Smooth muscle cell (in vitro differentiated cells): ENCODE measurements at regions not wholly inside any gene's neighbourhood (a gene's known extent, or its start where the extent isn't known, plus 50 kb on each side); places are given as distances from the start of the nearest gene placed in this dataset.

Experiments
- DNase-seq: peaks from one replicate; lab custom pipeline; 2025; ENCODE audit not compliant: unreplicated experiment; lab: John Stamatoyannopoulos, UW
- H2AFZ ChIP-seq: fragments of 200-600 bp; sonication (generic); 2 replicates; pipeline ENCODE4 v1.6.0; 2016; ENCODE audit warnings: antibody characterized with exemption, low read depth, mild to moderate bottlenecking
- H3F3A ChIP-seq: fragments of 200-600 bp; sonication (generic); 2 replicates; pipeline ENCODE4 v1.6.0; 2017; ENCODE audit warnings: antibody characterized with exemption, low read depth
- H3K27ac ChIP-seq: fragments of 200-600 bp; sonication (generic); 2 replicates; pipeline ENCODE4 v1.5.1; 2016; ENCODE audit warnings: low read depth, mild to moderate bottlenecking
- H3K27me3 ChIP-seq: fragments of 200-600 bp; sonication (generic); 2 replicates; pipeline ENCODE4 v1.6.1; 2016; ENCODE audit warnings: low read depth, mild to moderate bottlenecking
- H3K36me3 ChIP-seq: fragments of 200-600 bp; sonication (generic); 2 replicates; pipeline ENCODE4 v1.5.1; 2016; ENCODE audit warnings: low read depth
- H3K4me1 ChIP-seq: fragments of 200-600 bp; sonication (generic); 2 replicates; pipeline ENCODE4 v1.5.1; 2016; ENCODE audit warnings: low read depth
- H3K4me2 ChIP-seq: fragments of 200-600 bp; sonication (generic); 2 replicates; pipeline ENCODE4 v1.6.0; 2016; ENCODE audit warnings: mild to moderate bottlenecking
- H3K4me3 ChIP-seq: fragments of 200-600 bp; sonication (generic); 2 replicates; pipeline ENCODE4 v1.5.1; 2016; ENCODE audit warnings: mild to moderate bottlenecking
- H3K79me2 ChIP-seq: fragments of 200-600 bp; sonication (generic); 2 replicates; pipeline ENCODE4 v1.6.0; 2016; ENCODE audit warnings: low read depth, mild to moderate bottlenecking
- H3K9ac ChIP-seq: fragments of 200-600 bp; sonication (generic); 2 replicates; pipeline ENCODE4 v1.6.0; 2016; ENCODE audit warnings: low read depth
- H3K9me3 ChIP-seq: fragments of 200-600 bp; sonication (generic); replicated peaks from 2 replicates; pipeline ENCODE4 v1.5.1; 2016; ENCODE audit warnings: low read depth
- H4K20me1 ChIP-seq: fragments of 200-600 bp; sonication (generic); 2 replicates; pipeline ENCODE4 v1.6.0; 2016; ENCODE audit warnings: low read depth
- WGBS: methylation state at CpG from one replicate; pipeline ENCODE4 v1.1.7; 2016; ENCODE audit warnings: low lambda C conversion rate; 5-methylcytosine and 5-hydroxymethylcytosine counted together
- TF ChIP-seq, protein P1 (sequence below): fragments of 200-600 bp; sonication (generic); IDR thresholded peaks from 2 replicates; pipeline ENCODE4 v1.5.1; 2017; ENCODE audit warnings: borderline replicate concordance, mild to moderate bottlenecking, antibody characterized with exemption; ENCODE audit not compliant: insufficient read depth, poor library complexity, severe bottlenecking

DNA sequence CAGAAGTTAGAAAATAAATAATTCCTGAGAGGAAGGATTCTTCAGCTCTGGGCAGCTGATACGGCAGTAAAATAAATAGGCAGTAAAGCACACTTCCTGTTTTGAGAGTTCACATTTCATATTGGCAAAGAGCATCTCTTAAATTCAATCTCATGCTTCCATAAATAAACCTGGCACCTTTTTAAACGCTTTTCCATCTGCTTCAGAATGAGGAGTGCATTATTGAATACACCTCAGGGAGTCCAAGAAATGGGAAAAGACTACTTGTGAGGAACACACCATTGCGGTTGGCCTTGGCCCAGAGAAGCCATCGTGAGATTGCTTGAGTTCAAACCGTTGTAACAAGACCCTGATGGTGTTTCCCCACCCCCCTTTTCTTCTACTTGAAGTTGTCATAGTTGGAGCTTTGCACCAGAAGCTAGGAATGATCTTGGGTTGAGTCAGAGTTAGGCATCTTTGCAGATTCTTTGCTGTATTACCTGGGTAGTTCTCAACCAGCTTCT lies 123.9 kb downstream of the RDH14 start:
- Histone ChIP-seq H3K36me3 (no peaks in the 10 kb centered on the region), H3K4me2 (no peak overlapping the region), H3F3A (peaks cover 3% of the 10 kb centered on the region), H3K27ac (no peak overlapping the region), H3K79me2 (no peaks in the 10 kb centered on the region), H2AFZ (peak overlapping the region; percentile 34), H3K4me1 (peaks cover 6% of the 10 kb centered on the region), H4K20me1 (no peaks in the 10 kb centered on the region), H3K4me3 (no peak overlapping the region), H3K9me3 (no peaks in the 10 kb centered on the region), H3K27me3 (no peaks in the 10 kb centered on the region), H3K9ac (no peak overlapping the region)
- 78% methylated on average over 5 of the region's 5 CpGs for WGBS
- TF ChIP-seq, protein P1, sequence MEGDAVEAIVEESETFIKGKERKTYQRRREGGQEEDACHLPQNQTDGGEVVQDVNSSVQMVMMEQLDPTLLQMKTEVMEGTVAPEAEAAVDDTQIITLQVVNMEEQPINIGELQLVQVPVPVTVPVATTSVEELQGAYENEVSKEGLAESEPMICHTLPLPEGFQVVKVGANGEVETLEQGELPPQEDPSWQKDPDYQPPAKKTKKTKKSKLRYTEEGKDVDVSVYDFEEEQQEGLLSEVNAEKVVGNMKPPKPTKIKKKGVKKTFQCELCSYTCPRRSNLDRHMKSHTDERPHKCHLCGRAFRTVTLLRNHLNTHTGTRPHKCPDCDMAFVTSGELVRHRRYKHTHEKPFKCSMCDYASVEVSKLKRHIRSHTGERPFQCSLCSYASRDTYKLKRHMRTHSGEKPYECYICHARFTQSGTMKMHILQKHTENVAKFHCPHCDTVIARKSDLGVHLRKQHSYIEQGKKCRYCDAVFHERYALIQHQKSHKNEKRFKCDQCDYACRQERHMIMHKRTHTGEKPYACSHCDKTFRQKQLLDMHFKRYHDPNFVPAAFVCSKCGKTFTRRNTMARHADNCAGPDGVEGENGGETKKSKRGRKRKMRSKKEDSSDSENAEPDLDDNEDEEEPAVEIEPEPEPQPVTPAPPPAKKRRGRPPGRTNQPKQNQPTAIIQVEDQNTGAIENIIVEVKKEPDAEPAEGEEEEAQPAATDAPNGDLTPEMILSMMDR: no peak
- no peak for DNase-seq

DNA sequence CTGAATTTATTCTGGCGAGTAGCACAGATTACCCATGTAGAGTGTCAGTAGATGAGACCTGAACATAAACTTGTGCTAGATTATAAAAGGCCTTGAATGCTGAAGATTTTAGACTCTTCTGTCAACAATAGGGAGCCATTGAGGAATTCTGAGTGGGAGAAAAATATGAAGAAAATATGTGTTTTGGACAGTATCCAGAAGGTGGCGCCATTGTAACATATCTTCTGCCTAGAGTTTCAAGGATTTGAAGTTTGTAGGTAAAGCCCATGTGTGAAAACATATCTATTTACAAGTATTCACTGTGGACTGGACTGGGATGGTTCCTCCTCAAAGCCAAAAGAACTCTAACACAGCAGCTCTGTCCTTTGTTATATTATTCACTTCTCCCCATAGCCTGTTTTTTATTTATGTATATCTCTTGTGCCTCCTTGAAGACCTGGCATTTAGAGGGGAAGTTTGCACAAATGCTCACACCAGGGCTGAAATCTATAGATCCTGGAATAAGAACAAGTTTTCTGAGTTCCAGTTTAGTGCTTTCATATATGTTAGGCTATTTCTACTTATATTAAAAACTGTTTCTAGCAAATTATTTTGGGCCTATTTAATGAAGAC lies 124.9 kb downstream of the RDH14 start:
- TF ChIP-seq, protein P1: peak; percentile 74
- 13% methylated on average over 2 of the region's 2 CpGs for WGBS

DNA sequence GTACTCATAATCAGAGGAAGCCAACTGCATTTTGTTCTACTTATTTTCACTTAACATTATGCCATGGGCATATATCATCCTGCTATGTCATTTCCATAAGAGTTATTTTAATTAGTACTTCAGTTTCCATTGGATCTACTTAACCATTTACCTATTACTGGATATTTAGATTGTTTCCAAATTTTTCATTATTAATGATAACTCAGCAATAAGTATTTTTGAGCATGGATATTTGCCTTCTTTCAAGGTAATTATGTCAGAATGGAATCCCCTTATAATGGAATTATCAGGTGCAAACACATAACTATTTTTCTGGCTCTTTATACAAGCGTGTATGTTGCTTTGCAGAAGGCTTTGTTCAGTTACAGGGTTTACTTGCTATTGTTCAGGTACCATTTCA lies 126.6 kb downstream of the RDH14 start:
- Histone ChIP-seq H3K79me2 (no peaks in the 10 kb centered on the region), H4K20me1 (no peaks in the 10 kb centered on the region), H3K4me3 (no peak overlapping the region), H3K27ac (no peak overlapping the region), H3K4me2 (no peak overlapping the region), H3K36me3 (no peaks in the 10 kb centered on the region), H3K27me3 (no peaks in the 10 kb centered on the region), H3F3A (peaks cover 3% of the 10 kb centered on the region), H3K9me3 (no peaks in the 10 kb centered on the region), H3K9ac (no peak overlapping the region), H3K4me1 (peaks cover 6% of the 10 kb centered on the region), H2AFZ (no peak overlapping the region)
- TF ChIP-seq, protein P1: no peak
- DNase-seq: no peak
- WGBS: 97% methylated on average over 1 of the region's 1 CpG

More for the DNA sequence above, 124.9 kb downstream of the RDH14 start:
- H3K27me3 ChIP-seq: no peaks in the 10 kb centered on the region
- H4K20me1 ChIP-seq: no peaks in the 10 kb centered on the region
- peaks cover 3% of the 10 kb centered on the region for H3F3A ChIP-seq
- H3K4me3 ChIP-seq: no peak overlapping the region
- peaks cover 6% of the 10 kb centered on the region for H3K4me1 ChIP-seq
- no peak overlapping the region for H3K4me2 ChIP-seq
- no peak overlapping the region for H3K9ac ChIP-seq
- H3K27ac ChIP-seq: no peak overlapping the region
- H3K36me3 ChIP-seq: no peaks in the 10 kb centered on the region
- H3K79me2 ChIP-seq: no peaks in the 10 kb centered on the region
- DNase-seq: no peak
- H2AFZ ChIP-seq: no peak overlapping the region
- no peaks in the 10 kb centered on the region for H3K9me3 ChIP-seq

DNA sequence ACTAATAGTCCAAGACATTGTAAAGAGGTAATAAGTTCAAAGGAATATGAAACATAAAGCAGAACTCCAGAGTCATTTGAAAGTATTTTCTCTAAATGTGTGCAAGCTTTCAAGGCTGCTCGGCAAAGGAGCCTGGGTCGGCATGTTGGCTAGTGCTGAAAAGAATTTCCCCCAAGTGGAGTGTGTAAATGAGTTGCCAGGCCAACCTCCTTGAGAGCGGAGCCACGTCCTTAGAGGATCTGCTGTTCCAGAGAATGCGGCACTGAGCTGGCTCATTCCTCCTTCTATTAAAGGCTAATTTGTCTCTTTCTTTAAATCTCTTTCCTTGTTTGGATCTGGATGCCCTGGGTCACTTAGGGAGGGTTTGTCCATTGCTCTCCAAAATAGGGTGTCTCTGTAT lies 127.5 kb downstream of the RDH14 start:
- TF ChIP-seq, protein P1: no peak
- no peak for DNase-seq
- Histone ChIP-seq H3K79me2 (no peaks in the 10 kb centered on the region), H3F3A (peaks cover 3% of the 10 kb centered on the region), H3K36me3 (no peaks in the 10 kb centered on the region), H3K9me3 (no peaks in the 10 kb centered on the region), H3K27ac (no peak overlapping the region), H3K9ac (no peak overlapping the region), H3K4me2 (no peak overlapping the region), H4K20me1 (no peaks in the 10 kb centered on the region), H3K4me1 (peaks cover 6% of the 10 kb centered on the region), H3K27me3 (no peaks in the 10 kb centered on the region), H3K4me3 (no peak overlapping the region), H2AFZ (peak overlapping the region; percentile 29)
- 16% methylated on average over 5 of the region's 5 CpGs for WGBS
